Ovary (tissue), 3 donors: ENCODE measurements at regions not wholly inside any gene's neighbourhood (a gene's known extent, or its start where the extent isn't known, plus 50 kb on each side); places are given as distances from the start of the nearest gene placed in this dataset.
"Not testable (repeated sequence)": the region's sequence is repeated elsewhere in the genome, so short reads cannot be mapped to it uniquely, and the experiment has no call there.

Experiments used
- EP300 ChIP-seq: sonication (generic); formaldehyde crosslinking; IDR thresholded peaks from one replicate; pipeline ENCODE4 v1.6.1; 2017; ENCODE audit warnings: antibody characterized with exemption
- POLR2A ChIP-seq: fragments of 450-650 bp; IDR thresholded peaks from one replicate; pipeline ENCODE4 v1.6.1; 2017; ENCODE audit warnings: antibody characterized with exemption, mild to moderate bottlenecking, moderate library complexity
- TF ChIP-seq, protein P1 (sequence below), 3 donors: fragments of 450-650 bp in 2 of 3; fragments of 200-600 bp in 1 of 3; IDR thresholded peaks; one replicate each; pipeline versions ENCODE4 v1.5.1 to v1.8.0; 2016 to 2022; ENCODE audit warnings: antibody characterized with exemption in 3 of 3, mild to moderate bottlenecking in 1 of 3
- donor health status: DM: no; HTN: no; CAD: no.

DNA sequence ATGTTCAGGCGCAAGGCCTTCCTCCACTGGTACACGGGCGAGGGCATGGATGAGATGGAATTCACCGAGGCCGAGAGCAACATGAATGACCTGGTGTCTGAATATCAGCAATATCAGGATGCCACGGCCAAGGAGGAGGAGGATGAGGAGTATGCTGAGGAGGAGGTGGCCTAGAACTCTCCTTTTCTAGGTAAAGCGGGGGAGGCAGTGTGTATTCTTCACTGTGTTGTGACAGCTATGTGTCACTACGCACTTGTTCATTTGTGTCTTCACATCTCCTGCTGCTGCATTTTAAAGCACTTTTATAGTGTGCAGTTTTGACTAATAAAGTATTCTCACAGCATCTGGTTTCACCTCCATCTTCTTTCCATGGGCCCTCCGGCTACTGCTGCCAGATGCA lies 299.5 kb downstream of the CACNA1B start:
- TF ChIP-seq, protein P1, sequence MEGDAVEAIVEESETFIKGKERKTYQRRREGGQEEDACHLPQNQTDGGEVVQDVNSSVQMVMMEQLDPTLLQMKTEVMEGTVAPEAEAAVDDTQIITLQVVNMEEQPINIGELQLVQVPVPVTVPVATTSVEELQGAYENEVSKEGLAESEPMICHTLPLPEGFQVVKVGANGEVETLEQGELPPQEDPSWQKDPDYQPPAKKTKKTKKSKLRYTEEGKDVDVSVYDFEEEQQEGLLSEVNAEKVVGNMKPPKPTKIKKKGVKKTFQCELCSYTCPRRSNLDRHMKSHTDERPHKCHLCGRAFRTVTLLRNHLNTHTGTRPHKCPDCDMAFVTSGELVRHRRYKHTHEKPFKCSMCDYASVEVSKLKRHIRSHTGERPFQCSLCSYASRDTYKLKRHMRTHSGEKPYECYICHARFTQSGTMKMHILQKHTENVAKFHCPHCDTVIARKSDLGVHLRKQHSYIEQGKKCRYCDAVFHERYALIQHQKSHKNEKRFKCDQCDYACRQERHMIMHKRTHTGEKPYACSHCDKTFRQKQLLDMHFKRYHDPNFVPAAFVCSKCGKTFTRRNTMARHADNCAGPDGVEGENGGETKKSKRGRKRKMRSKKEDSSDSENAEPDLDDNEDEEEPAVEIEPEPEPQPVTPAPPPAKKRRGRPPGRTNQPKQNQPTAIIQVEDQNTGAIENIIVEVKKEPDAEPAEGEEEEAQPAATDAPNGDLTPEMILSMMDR (IDR thresholded peaks at IDR 0.05) = not testable (repeated sequence)
- TF ChIP-seq POLR2A, EP300: not testable (repeated sequence)
